Spleen (tissue), 7 donors: ENCODE measurements at regions not wholly inside any gene's neighbourhood (a gene's known extent, or its start where the extent isn't known, plus 50 kb on each side); places are given as distances from the start of the nearest gene placed in this dataset.

Experiments used
- POLR2AphosphoS5 ChIP-seq, 3 donors: sonication (generic); formaldehyde crosslinking; IDR thresholded peaks; one replicate each; pipeline ENCODE4 v1.5.1; 2017; ENCODE audit warnings: antibody characterized with exemption in 3 of 3
- TF ChIP-seq, protein P1 (sequence below), 11 experiments: fragments of 200-600 bp in 7 of 11; fragments of 450-650 bp in 4 of 11; sonication (generic) in 4 of 11; IDR thresholded peaks in 8 of 11; conservative IDR thresholded peaks in 3 of 11; 1 replicate in 7 of 11; 2 replicates in 4 of 11; pipeline versions ENCODE4 v1.4.0 to v1.8.0; 2016 to 2021; ENCODE audit warnings: antibody characterized with exemption in 11 of 11, inconsistent platforms in 4 of 11, mild to moderate bottlenecking in 1 of 11
- donor health status: DM: no; HTN: no; CAD: no; lungs with moderate emphysema.
- donor health status: DM: no; HTN: no; CAD: no.
- donor health status: DM: no; HTN: no; CAD: no.

DNA sequence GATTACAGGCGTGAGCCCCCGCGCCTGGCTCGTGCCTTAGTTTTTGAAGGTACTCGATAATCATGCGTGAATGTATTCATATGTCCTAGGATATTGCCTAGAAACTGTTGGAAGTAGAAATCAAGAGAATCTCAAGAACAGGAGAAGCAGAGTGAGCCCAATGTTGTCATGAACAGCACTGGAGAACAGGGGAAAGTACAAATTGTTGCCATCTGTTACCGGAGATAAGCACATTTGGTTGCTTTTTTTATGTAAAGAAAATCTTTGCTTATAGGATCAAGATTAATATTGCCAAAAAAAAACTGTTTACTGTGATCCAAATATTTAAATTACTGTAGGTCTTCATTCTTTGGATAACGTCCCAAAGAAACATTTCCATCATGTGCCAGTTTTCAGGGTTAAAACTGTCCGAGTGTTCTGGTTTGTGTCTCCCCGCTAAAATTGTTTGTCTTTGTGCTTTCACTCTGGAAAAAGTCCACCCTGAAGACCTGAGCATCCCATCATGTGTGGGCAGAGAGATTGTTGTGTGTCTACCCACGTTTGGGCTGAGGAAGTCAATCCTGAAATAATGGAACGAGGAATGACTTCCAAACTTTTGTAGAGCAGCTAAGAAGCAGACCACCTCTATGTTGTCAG lies 95.7 kb upstream of the CELF2 start:
- TF ChIP-seq POLR2AphosphoS5 (IDR thresholded peaks at IDR 0.05), result no peak
- TF ChIP-seq, protein P1, sequence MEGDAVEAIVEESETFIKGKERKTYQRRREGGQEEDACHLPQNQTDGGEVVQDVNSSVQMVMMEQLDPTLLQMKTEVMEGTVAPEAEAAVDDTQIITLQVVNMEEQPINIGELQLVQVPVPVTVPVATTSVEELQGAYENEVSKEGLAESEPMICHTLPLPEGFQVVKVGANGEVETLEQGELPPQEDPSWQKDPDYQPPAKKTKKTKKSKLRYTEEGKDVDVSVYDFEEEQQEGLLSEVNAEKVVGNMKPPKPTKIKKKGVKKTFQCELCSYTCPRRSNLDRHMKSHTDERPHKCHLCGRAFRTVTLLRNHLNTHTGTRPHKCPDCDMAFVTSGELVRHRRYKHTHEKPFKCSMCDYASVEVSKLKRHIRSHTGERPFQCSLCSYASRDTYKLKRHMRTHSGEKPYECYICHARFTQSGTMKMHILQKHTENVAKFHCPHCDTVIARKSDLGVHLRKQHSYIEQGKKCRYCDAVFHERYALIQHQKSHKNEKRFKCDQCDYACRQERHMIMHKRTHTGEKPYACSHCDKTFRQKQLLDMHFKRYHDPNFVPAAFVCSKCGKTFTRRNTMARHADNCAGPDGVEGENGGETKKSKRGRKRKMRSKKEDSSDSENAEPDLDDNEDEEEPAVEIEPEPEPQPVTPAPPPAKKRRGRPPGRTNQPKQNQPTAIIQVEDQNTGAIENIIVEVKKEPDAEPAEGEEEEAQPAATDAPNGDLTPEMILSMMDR (IDR thresholded peaks at IDR 0.05 in 8 of 11, conservative IDR thresholded peaks at IDR 0.05 in 3 of 11), result no peak
